ENCODE measurements at regions not wholly inside any gene's neighbourhood (a gene's known extent, or its start where the extent isn't known, plus 50 kb on each side); places are given as distances from the start of the nearest gene placed in this dataset.

GRCh38 chr3:65019443-65020055 is 331.7 kb upstream of the ADAMTS9 start:
- peaks cover 57% of the 10 kb centered on the region for H3K4me1 Mint-ChIP-seq
- H3K36me3 Mint-ChIP-seq = peaks cover under 1% of the 10 kb centered on the region
- H3K4me3 Mint-ChIP-seq = no peak overlapping the region
- peaks cover under 1% of the 10 kb centered on the region for H3K9me3 Mint-ChIP-seq
- H3K27ac Mint-ChIP-seq = peak overlapping the region; percentile 92
- DNase-seq (ENCODE audit: low spot score in 2 of 2, unreplicated experiment in 2 of 2) = no peak
- no peaks in the 10 kb centered on the region for H3K27me3 Mint-ChIP-seq (ENCODE audit: low read depth)
- TF ChIP-seq CTCF (IDR thresholded peaks at IDR 0.05; ENCODE audit: unreplicated experiment) = no peak

- no peak for TF ChIP-seq CTCF (IDR thresholded peaks at IDR 0.05; ENCODE audit: unreplicated experiment)
- peaks cover 2% of the 10 kb centered on the region for H3K36me3 Mint-ChIP-seq
- no peak for DNase-seq (ENCODE audit: low spot score in 2 of 2, unreplicated experiment in 2 of 2)
- H3K27me3 Mint-ChIP-seq (ENCODE audit: low read depth) = no peaks in the 10 kb centered on the region
- peaks cover 49% of the 10 kb centered on the region for H3K4me1 Mint-ChIP-seq
- peak overlapping the region; percentile 92 for H3K27ac Mint-ChIP-seq
- no peak overlapping the region for H3K4me3 Mint-ChIP-seq
- peaks cover 8% of the 10 kb centered on the region for H3K9me3 Mint-ChIP-seq
Observed at GRCh38 chr3:65018801-65019200, 331.0 kb upstream of the ADAMTS9 start.

- no peak for TF ChIP-seq CTCF (IDR thresholded peaks at IDR 0.05; ENCODE audit: unreplicated experiment)
- Mint-ChIP-seq H3K27me3 (ENCODE audit: low read depth) (no peaks in the 10 kb centered on the region), H3K36me3 (peaks cover 12% of the 10 kb centered on the region), H3K4me1 (peaks cover 39% of the 10 kb centered on the region), H3K27ac (no peak overlapping the region), H3K4me3 (no peak overlapping the region), H3K9me3 (peaks cover 18% of the 10 kb centered on the region)
- no peak for DNase-seq (ENCODE audit: low spot score in 2 of 2, unreplicated experiment in 2 of 2)
Observed at GRCh38 chr3:65017359-65017758, 329.6 kb upstream of the ADAMTS9 start.

- Mint-ChIP-seq H3K27ac (no peak overlapping the region), H3K9me3 (peaks cover 22% of the 10 kb centered on the region), H3K27me3 (ENCODE audit: low read depth) (no peaks in the 10 kb centered on the region), H3K4me1 (peaks cover 26% of the 10 kb centered on the region), H3K36me3 (peaks cover 15% of the 10 kb centered on the region), H3K4me3 (no peak overlapping the region)
- DNase-seq (ENCODE audit: low spot score in 2 of 2, unreplicated experiment in 2 of 2) = no peak
- no peak for TF ChIP-seq CTCF (IDR thresholded peaks at IDR 0.05; ENCODE audit: unreplicated experiment)
Observed at GRCh38 chr3:65015711-65016110, 327.9 kb upstream of the ADAMTS9 start.

- H3K4me3 Mint-ChIP-seq = no peak overlapping the region
- no peaks in the 10 kb centered on the region for H3K27me3 Mint-ChIP-seq (ENCODE audit: low read depth)
- H3K4me1 Mint-ChIP-seq = no peaks in the 10 kb centered on the region
- H3K36me3 Mint-ChIP-seq = peaks cover 15% of the 10 kb centered on the region
- TF ChIP-seq CTCF (IDR thresholded peaks at IDR 0.05; ENCODE audit: unreplicated experiment) = no peak
- DNase-seq (ENCODE audit: low spot score in 2 of 2, unreplicated experiment in 2 of 2) = no peak
- H3K9me3 Mint-ChIP-seq = peaks cover 22% of the 10 kb centered on the region
- H3K27ac Mint-ChIP-seq = no peak overlapping the region
Observed at GRCh38 chr3:65013053-65013452, 325.3 kb upstream of the ADAMTS9 start.

GRCh38 chr3:65006300-65006739 is 318.5 kb upstream of the ADAMTS9 start:
- H3K9me3 Mint-ChIP-seq = no peaks in the 10 kb centered on the region
- H3K27ac Mint-ChIP-seq = peak overlapping the region; percentile 64
- no peaks in the 10 kb centered on the region for H3K27me3 Mint-ChIP-seq (ENCODE audit: low read depth)
- TF ChIP-seq CTCF (IDR thresholded peaks at IDR 0.05; ENCODE audit: unreplicated experiment) = no peak
- H3K4me1 Mint-ChIP-seq = peaks cover 29% of the 10 kb centered on the region
- H3K4me3 Mint-ChIP-seq = no peak overlapping the region
- no peak for DNase-seq (ENCODE audit: low spot score in 2 of 2, unreplicated experiment in 2 of 2)
- no peaks in the 10 kb centered on the region for H3K36me3 Mint-ChIP-seq
